Kidney (tissue), 13 donors: ENCODE measurements at regions not wholly inside any gene's neighbourhood (a gene's known extent, or its start where the extent isn't known, plus 50 kb on each side); places are given as distances from the start of the nearest gene placed in this dataset.

ENCODE experiments used
- DNase-seq, 5 donors: peaks; one replicate each; pipeline ENCODE4 v3.0.0-alpha.2; 2013 to 2020
- FAIRE-seq: peaks from 2 replicates; lab custom pipeline; 2012; peaks lifted over from hg19 to GRCh38; lab: Jason Lieb, UNC
- H3K27ac ChIP-seq, 2 donors: one replicate each; pipeline ENCODE4 v1.7.0; 2013; ENCODE audit warnings: low read depth in 2 of 2, low read length in 2 of 2, inconsistent platforms in 1 of 2
- H3K27me3 ChIP-seq: one replicate; pipeline ENCODE4 v1.7.1; 2013; ENCODE audit warnings: low read length, inconsistent platforms; ENCODE audit not compliant: control insufficient read depth, insufficient read depth
- H3K36me3 ChIP-seq, 3 donors: one replicate each; pipeline versions ENCODE4 v1.7.0 to v1.7.1; 2013; ENCODE audit warnings: low read length in 3 of 3, control low read depth in 1 of 3, inconsistent platforms in 1 of 3; ENCODE audit not compliant: insufficient read depth in 3 of 3, control insufficient read depth in 2 of 3
- H3K4me1 ChIP-seq, 3 donors: one replicate each; pipeline versions ENCODE4 v1.7.0 to v1.7.1; 2013; ENCODE audit warnings: low read length in 3 of 3, inconsistent platforms in 1 of 3, low read depth in 1 of 3; ENCODE audit not compliant: control insufficient read depth in 2 of 3, insufficient read depth in 2 of 3
- H3K4me3 ChIP-seq, 3 donors: one replicate each; pipeline versions ENCODE4 v1.7.0 to v1.8.1; 2013; ENCODE audit warnings: low read length in 3 of 3, control low read depth in 1 of 3, inconsistent platforms in 1 of 3
- H3K9ac ChIP-seq, 3 donors: one replicate each; pipeline versions ENCODE4 v1.7.0 to v1.7.1; 2013; ENCODE audit warnings: low read length in 3 of 3, control low read depth in 1 of 3, inconsistent platforms in 1 of 3
- H3K9me3 ChIP-seq, 3 donors: one replicate each; pipeline versions ENCODE4 v1.7.0 to v1.7.1; 2013; ENCODE audit warnings: low read length in 3 of 3, control low read depth in 1 of 3, inconsistent platforms in 1 of 3; ENCODE audit not compliant: control insufficient read depth in 2 of 3, insufficient read depth in 1 of 3
- CTCF ChIP-seq: IDR thresholded peaks from 3 replicates; pipeline ENCODE4 v1.5.1; 2012; ENCODE audit warnings: mild to moderate bottlenecking, moderate library complexity, borderline replicate concordance; ENCODE audit not compliant: insufficient read depth; ENCODE audit errors: extremely low read depth
- intact Hi-C: fragments of 100-400 bp; cut with DNase I; formaldehyde crosslinking; loops from one replicate; pipeline ENCODE4 v1.11.1; 2022
- donor health status: control.
- donor health status: control.
- donor health status: control.
- donor health status: control.
- donor health status: control.
- donor health status: DM: yes; HTN: yes; CAD: no.
- donor health status: Normal renal cell carcinoma (clear cell type).

DNA sequence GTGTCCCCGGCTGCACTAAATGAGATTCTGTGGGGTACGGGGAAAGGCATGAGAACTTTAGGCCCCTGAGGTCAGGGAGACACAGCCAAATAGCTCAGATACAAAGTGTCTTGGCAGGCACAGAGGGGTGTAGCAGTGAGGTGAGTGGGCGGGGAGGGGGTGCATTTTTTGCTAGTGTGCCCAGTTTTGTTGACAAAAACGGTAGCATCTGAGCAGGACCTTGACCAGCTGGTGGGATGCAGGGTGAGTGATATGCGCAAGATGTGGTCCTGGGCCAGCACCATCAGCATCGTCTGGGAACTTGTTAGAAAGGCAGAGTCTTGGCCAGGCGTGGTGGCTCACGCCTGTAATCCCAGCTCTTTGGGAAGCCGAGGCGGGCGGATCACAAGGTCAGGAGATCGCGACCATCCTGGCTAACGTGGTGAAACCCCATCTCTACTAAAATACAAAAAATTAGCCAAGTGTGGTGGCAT is 127.3 kb upstream of the LGALSL start:
- DNase-seq: no peak
- no peak for FAIRE-seq
- intact Hi-C loops: no loop called here

GRCh38 chr2:64327129-64327509 is 126.8 kb upstream of the LGALSL start:
- DNase-seq (no peak), FAIRE-seq (no peak)
- no peak overlapping the region for H3K27ac ChIP-seq
- H3K36me3 ChIP-seq: no peaks in the 10 kb centered on the region
- H3K9me3 ChIP-seq: no peaks in the 10 kb centered on the region
- H3K4me1 ChIP-seq: peaks cover 2 to 17% (median 4%) of the 10 kb centered on the region in 3 donors
- intact Hi-C loops: no loop called here
- no peak for TF ChIP-seq CTCF
- H3K4me3 ChIP-seq: no peak overlapping the region
- H3K27me3 ChIP-seq: no peaks in the 10 kb centered on the region
- H3K9ac ChIP-seq: no peak overlapping the region

More for the DNA sequence above, 127.3 kb upstream of the LGALSL start:
- no peak for TF ChIP-seq CTCF
- H3K9me3 ChIP-seq: no peaks in the 10 kb centered on the region
- peaks cover under 1 to 17% (median 4%) of the 10 kb centered on the region in 3 donors for H3K4me1 ChIP-seq
- no peak overlapping the region for H3K4me3 ChIP-seq
- no peak overlapping the region for H3K27ac ChIP-seq
- H3K36me3 ChIP-seq: no peaks in the 10 kb centered on the region
- no peaks in the 10 kb centered on the region for H3K27me3 ChIP-seq
- H3K9ac ChIP-seq: no peak overlapping the region

DNA sequence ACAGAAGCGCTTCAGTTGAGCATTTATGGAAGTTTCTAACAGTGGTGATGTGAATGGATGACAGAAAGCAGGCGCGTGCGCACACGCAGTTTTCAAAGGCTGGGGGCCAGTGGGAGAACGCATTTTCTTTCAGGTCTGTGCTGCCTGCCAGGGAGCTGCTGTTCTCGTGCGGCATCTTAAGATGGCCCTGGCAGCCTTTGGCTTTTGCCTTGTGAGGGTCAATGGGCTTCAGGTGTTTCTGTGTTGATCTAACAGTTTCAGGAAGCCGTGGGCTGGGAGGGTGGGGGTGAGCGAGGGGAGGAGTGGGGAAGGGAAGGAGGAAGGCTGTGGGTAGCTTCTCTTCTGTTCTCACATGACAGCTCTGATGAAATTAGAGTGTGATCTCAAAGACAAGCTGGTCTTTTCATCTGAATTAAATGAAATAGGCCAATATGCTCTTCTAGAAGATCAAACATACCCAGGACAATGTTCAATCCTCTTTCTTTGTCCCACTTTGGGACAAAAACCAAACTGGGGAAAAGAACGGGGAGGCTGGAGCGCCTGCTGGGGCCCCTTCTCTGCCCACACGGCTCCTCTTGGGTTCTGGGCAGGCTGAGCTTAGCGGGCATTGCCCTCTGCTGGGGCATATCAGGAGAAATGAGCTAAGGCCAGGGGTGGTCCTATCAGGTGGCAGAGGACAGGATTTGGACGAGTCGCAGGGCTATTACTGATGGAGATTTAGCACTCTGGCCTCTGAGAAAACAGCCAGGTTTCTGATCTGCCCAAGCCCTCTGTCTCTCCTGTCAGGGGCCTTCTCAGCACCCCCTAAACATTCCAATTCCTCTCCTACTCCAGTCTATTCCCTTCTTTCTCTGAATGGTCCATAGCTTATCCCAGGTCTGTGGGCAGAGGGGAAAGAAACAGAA is 126.2 kb upstream of the LGALSL start:
- H3K4me1 ChIP-seq: peaks cover 2 to 17% (median 4%) of the 10 kb centered on the region in 3 donors
- H3K27me3 ChIP-seq: no peaks in the 10 kb centered on the region
- H3K4me3 ChIP-seq: no peak overlapping the region
- H3K27ac ChIP-seq: no peak overlapping the region
- FAIRE-seq (no peak), DNase-seq (peak in 4 of 5 donors; percentile 63 to 75 (median 66))
- H3K9me3 ChIP-seq: no peaks in the 10 kb centered on the region
- no peaks in the 10 kb centered on the region for H3K36me3 ChIP-seq
- TF ChIP-seq CTCF: peak; percentile 46
- intact Hi-C loops: no loop called here
- no peak overlapping the region for H3K9ac ChIP-seq
